Mononuclear cell (primary cell): ENCODE measurements at regions not wholly inside any gene's neighbourhood (a gene's known extent, or its start where the extent isn't known, plus 50 kb on each side); places are given as distances from the start of the nearest gene placed in this dataset.

Experiments used
- H3K27me3 ChIP-seq: 2 replicates; pipeline ENCODE4 v1.6.0; 2011; ENCODE audit warnings: low read length, control low read depth; ENCODE audit not compliant: insufficient read depth
- H3K4me1 ChIP-seq: 2 replicates; pipeline ENCODE4 v1.5.1; 2011; ENCODE audit warnings: mild to moderate bottlenecking, low read length, control low read depth; ENCODE audit not compliant: insufficient read depth
- H3K4me3 ChIP-seq: 2 replicates; pipeline ENCODE4 v1.5.1; 2011; ENCODE audit warnings: mild to moderate bottlenecking, low read length, moderate library complexity
- H3K9me3 ChIP-seq: 2 replicates; pipeline ENCODE4 v1.5.1; 2011; ENCODE audit warnings: low read depth, mild to moderate bottlenecking, control low read depth, low read length

- Histone ChIP-seq H3K4me3 (no peak overlapping the region), H3K4me1 (no peaks in the 10 kb centered on the region), H3K27me3 (no peaks in the 10 kb centered on the region), H3K9me3 (no peaks in the 10 kb centered on the region)
Measured at GRCh38 chr2:192887337-192887736, 692.6 kb upstream of the TMEFF2 start.

GRCh38 chr2:192886636-192887035 lies 691.9 kb upstream of the TMEFF2 start:
- no peaks in the 10 kb centered on the region for H3K27me3 ChIP-seq
- no peaks in the 10 kb centered on the region for H3K9me3 ChIP-seq
- H3K4me1 ChIP-seq, result no peaks in the 10 kb centered on the region
- H3K4me3 ChIP-seq, result no peak overlapping the region

GRCh38 chr2:192885569-192886160 lies 690.9 kb upstream of the TMEFF2 start:
- no peaks in the 10 kb centered on the region for H3K9me3 ChIP-seq
- no peaks in the 10 kb centered on the region for H3K27me3 ChIP-seq
- H3K4me3 ChIP-seq, result no peak overlapping the region
- H3K4me1 ChIP-seq, result no peaks in the 10 kb centered on the region

GRCh38 chr2:192877159-192877558 lies 682.4 kb upstream of the TMEFF2 start:
- Histone ChIP-seq H3K27me3 (no peaks in the 10 kb centered on the region), H3K9me3 (no peaks in the 10 kb centered on the region), H3K4me1 (no peaks in the 10 kb centered on the region), H3K4me3 (no peak overlapping the region)

GRCh38 chr2:192876698-192877097 lies 682.0 kb upstream of the TMEFF2 start:
- Histone ChIP-seq H3K27me3 (no peaks in the 10 kb centered on the region), H3K4me1 (no peaks in the 10 kb centered on the region), H3K9me3 (peaks cover 3% of the 10 kb centered on the region), H3K4me3 (no peak overlapping the region)

GRCh38 chr2:192854706-192855105 lies 660.0 kb upstream of the TMEFF2 start:
- Histone ChIP-seq H3K9me3 (no peaks in the 10 kb centered on the region), H3K27me3 (no peaks in the 10 kb centered on the region), H3K4me3 (no peak overlapping the region), H3K4me1 (no peaks in the 10 kb centered on the region)

GRCh38 chr2:192854031-192854430 lies 659.3 kb upstream of the TMEFF2 start:
- H3K4me3 ChIP-seq, result no peak overlapping the region
- no peaks in the 10 kb centered on the region for H3K9me3 ChIP-seq
- H3K27me3 ChIP-seq, result no peaks in the 10 kb centered on the region
- no peaks in the 10 kb centered on the region for H3K4me1 ChIP-seq

GRCh38 chr2:192828947-192829346 lies 634.2 kb upstream of the TMEFF2 start:
- Histone ChIP-seq H3K9me3 (no peaks in the 10 kb centered on the region), H3K27me3 (no peaks in the 10 kb centered on the region), H3K4me3 (no peak overlapping the region), H3K4me1 (no peaks in the 10 kb centered on the region)

- no peaks in the 10 kb centered on the region for H3K27me3 ChIP-seq
Measured at GRCh38 chr2:192828175-192828574, 633.4 kb upstream of the TMEFF2 start.

GRCh38 chr2:192827735-192828134 lies 633.0 kb upstream of the TMEFF2 start:
- H3K4me3 ChIP-seq, result no peak overlapping the region
- H3K9me3 ChIP-seq, result no peaks in the 10 kb centered on the region
- H3K4me1 ChIP-seq, result no peaks in the 10 kb centered on the region
- H3K27me3 ChIP-seq, result no peaks in the 10 kb centered on the region

More at GRCh38 chr2:192828175-192828574, 633.4 kb upstream of the TMEFF2 start:
- no peak overlapping the region for H3K4me3 ChIP-seq
- no peaks in the 10 kb centered on the region for H3K9me3 ChIP-seq
- no peaks in the 10 kb centered on the region for H3K4me1 ChIP-seq

GRCh38 chr2:192814376-192814775 lies 619.6 kb upstream of the TMEFF2 start:
- Histone ChIP-seq H3K9me3 (no peaks in the 10 kb centered on the region), H3K4me1 (no peaks in the 10 kb centered on the region), H3K4me3 (no peak overlapping the region), H3K27me3 (no peaks in the 10 kb centered on the region)

- H3K9me3 ChIP-seq, result no peaks in the 10 kb centered on the region
- no peaks in the 10 kb centered on the region for H3K4me1 ChIP-seq
- no peaks in the 10 kb centered on the region for H3K27me3 ChIP-seq
- H3K4me3 ChIP-seq, result no peak overlapping the region
Measured at GRCh38 chr2:192813341-192813740, 618.6 kb upstream of the TMEFF2 start.

- Histone ChIP-seq H3K27me3 (no peaks in the 10 kb centered on the region), H3K4me1 (no peaks in the 10 kb centered on the region), H3K9me3 (no peaks in the 10 kb centered on the region), H3K4me3 (no peak overlapping the region)
Measured at GRCh38 chr2:192809173-192809572, 614.4 kb upstream of the TMEFF2 start.

GRCh38 chr2:192783643-192784042 lies 588.9 kb upstream of the TMEFF2 start:
- H3K9me3 ChIP-seq, result no peaks in the 10 kb centered on the region
- no peaks in the 10 kb centered on the region for H3K27me3 ChIP-seq

GRCh38 chr2:192775459-192776262 lies 580.9 kb upstream of the TMEFF2 start:
- Histone ChIP-seq H3K4me3 (no peak overlapping the region), H3K9me3 (no peaks in the 10 kb centered on the region), H3K27me3 (no peaks in the 10 kb centered on the region), H3K4me1 (no peaks in the 10 kb centered on the region)

More at GRCh38 chr2:192783643-192784042, 588.9 kb upstream of the TMEFF2 start:
- Histone ChIP-seq H3K4me3 (no peak overlapping the region), H3K4me1 (no peaks in the 10 kb centered on the region)

- no peak overlapping the region for H3K4me3 ChIP-seq
- H3K9me3 ChIP-seq, result no peaks in the 10 kb centered on the region
Measured at GRCh38 chr2:192775011-192775410, 580.3 kb upstream of the TMEFF2 start.

More at GRCh38 chr2:192775011-192775410, 580.3 kb upstream of the TMEFF2 start:
- Histone ChIP-seq H3K4me1 (no peaks in the 10 kb centered on the region), H3K27me3 (no peaks in the 10 kb centered on the region)
